D341Med (cell line): ENCODE measurements at regions not wholly inside any gene's neighbourhood (a gene's known extent, or its start where the extent isn't known, plus 50 kb on each side); places are given as distances from the start of the nearest gene placed in this dataset.
"Not testable (repeated sequence)": the region's sequence is repeated elsewhere in the genome, so short reads cannot be mapped to it uniquely, and the experiment has no call there.

Experiments used
- DNase-seq: peaks from one replicate; pipeline ENCODE4 v3.0.0; 2012; ENCODE audit warnings: low spot score

DNA sequence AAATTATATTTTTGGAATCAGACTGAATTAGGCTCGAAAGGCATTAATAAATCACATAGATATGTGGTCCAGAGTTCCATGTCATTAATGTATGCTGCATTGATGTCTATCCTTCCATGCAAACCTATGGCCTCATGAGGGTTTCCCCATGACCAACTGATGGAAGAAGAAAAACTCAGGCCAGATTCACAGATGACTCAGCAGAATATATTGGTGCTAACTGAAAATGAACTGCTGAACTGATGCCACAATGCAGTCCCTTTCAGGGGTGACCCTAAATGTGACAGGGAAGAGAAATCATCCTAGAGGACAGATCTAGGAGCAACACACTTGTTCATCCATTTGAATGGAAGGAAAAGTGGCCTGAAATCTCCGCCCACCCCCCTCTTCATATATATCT lies 110.5 kb upstream of the KCND3 start:
- DNase-seq = no peak

DNA sequence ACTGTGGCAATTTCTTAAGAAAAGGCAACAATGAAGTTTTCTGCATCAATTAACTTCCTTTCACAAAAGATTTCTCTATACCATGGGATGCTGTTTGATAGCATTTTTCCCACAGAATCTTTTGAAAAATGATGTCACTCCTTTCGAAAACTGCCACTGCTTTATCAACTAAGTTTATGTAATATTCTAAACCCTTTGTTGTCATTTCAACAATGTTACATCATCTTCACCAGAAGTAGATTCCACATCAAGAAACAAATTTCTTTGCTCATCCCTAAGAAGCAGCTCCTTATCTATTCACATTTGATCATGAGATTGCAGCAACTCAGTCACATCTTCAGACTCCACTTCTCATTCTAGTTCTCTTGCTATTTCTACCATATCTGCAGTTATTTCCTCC lies 116.1 kb upstream of the KCND3 start:
- DNase-seq = no peak

DNA sequence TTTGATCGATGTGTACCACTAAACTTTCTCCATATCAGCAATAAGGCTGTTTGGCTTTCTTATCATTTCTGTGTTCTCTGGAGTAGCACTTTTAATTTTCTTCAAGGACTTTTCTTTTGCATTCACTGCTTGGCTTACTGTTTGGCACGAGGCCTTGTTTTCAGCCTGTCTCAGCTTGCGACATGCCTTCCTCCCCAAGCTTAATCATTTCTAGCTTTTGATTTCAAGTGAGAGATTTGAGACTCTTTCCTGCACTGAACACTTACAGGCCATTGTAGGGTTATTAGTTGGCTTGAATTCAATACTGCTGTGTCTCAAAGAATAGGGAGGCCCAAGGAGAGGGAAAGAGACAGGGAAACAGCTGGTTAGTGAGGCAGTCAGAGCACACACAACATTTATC lies 120.6 kb upstream of the KCND3 start:
- DNase-seq = no peak

DNA sequence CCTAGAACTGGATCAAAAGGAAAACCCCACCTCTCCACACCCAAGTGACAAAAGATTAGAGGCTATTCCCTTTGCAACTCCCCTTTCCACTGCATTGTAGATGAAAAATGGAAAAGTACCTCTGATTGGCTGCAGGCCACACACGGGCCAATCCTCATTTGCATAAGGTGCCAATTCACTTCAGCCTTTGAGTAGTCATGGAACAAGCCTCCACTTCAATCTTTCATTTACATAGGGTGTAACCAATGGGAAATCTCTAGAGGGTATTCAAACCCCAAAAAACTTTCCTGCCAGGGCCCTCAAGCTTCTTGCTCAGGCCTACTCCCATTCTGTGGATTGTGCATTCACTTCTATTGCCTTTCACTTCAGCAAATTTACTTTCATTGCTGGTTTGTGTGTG lies 122.3 kb upstream of the KCND3 start:
- DNase-seq = no peak

DNA sequence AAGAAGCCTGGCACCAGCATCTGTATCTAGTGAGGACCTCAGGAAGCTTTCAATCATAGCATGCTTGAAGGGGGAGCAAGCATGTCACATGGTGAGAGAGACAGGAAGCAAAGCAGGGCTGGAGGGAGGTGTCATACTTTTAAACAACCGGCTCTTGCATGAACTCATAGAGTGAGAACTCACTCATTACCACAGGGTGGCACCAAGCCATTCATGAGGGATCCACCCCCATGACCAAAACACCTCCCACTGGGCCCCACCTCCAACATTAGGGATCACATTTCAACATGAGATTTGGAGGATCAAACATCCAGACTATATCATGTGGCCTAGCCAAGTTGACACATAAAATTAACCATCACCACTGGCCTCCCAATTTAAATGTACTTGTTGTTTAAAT lies 125.1 kb upstream of the KCND3 start:
- DNase-seq = no peak

DNA sequence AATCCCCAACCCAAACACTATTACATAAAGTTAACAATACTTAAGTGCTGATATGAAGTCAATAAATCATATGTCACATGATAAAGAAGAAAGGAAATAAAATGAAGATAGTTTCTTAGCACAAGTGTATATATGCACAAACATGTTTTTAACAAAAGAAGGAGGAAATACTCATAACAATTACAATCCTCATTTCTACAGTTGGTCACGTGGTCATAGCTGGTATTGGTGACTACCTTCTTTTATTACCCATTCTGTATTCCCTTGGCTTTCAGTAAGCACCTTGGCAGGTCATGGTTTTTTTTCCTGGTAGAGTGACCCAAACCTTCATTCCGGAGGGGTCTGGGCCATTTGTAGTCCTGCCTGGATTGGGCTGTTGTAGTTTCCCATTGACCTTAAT lies 137.1 kb upstream of the KCND3 start:
- no peak for DNase-seq

DNA sequence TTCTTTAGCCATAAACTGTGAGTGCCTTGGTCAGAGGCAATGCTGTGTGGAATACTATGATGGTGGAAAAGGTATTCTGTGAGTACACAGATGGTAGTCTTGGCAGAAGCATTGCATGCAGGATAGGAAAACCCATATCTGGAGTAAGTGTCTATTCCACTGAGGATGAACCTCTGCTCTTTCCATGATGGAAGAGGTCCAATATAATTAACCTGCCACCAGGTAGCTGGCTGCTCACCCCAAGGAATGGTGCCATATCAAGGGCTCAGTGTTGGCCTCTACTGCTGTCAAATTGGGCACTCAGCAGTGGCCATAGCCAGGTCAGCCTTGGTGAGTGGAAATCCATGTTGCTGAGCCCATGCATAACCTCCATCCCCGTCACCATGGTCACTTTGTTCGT lies 138.1 kb upstream of the KCND3 start:
- not testable (repeated sequence) for DNase-seq

DNA sequence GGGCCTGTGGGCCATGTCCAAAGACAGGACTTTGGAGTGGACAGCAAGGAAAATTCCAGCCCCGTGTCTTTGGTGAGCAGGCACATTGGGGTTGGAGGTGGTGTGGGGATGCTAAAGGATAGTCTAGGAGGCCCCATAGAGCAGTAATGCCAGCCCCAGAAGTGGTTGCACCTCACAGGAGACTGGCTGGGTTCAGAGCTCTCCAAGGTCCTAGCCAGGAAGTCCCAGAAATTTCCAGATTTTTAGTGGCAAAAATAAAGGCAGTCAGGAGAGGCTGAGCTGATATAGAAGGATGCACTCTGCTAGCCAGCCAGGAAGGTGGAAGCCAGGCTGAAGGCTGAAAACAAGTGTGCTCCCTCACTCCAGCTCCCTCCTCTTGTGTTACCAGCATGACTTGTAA lies 144.0 kb upstream of the KCND3 start:
- DNase-seq = no peak

DNA sequence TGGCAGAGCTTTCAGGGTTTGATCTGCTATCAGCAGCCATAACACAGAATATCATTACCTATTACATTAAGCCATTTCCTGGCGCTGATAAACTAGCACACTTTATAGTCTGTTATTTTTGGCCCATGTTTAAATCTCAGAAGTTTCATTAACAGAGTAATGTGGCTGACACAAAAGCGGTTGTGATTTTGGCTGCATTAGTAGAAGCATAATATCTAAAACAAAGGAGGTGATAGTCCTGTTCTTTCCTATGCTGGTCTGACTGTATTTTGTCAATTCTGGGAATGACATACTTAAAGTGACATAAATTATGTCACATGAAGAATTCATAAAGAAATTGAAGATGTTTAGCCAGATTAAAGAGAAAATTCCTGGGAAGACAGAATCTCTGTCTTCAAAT lies 151.3 kb upstream of the KCND3 start:
- DNase-seq = no peak

DNA sequence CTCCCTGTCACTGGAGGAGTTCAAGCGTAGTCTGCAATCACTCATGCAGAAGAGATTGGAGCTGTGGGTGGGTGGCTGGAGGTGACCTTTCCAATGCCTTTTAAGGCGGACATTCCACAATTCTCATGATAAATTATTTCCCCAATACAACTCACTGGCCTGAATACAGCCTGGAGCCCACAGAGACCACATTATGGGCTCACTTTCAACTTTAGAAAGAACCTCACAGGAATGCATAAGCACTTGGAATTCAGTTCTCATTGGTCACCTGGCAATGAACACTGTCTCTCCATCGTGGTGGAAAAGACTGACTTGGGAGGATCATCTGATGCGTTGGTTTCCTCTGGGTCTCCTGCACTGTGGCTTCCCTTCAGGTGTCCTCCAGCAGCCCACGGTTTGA lies 151.8 kb upstream of the KCND3 start:
- DNase-seq = no peak

DNA sequence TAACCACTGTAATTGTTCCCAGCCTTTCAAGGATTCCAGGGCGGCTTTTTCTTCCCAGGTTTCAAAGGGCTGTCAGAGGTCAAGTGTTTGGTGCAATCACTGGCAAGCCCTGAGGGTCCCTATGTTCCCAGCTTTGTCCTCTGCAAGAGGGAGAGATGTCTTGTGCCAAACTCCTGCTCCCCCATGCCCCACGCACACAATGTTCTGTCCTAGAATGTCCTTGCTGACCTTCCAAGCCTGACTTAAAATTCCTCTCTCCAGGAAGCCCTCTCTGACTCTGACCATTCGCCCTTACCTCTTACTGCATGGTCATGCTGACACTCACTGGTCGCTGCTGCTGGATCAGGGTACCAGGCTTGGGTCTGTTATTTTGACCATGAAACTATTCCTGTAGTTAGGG lies 152.5 kb upstream of the KCND3 start:
- DNase-seq = no peak

DNA sequence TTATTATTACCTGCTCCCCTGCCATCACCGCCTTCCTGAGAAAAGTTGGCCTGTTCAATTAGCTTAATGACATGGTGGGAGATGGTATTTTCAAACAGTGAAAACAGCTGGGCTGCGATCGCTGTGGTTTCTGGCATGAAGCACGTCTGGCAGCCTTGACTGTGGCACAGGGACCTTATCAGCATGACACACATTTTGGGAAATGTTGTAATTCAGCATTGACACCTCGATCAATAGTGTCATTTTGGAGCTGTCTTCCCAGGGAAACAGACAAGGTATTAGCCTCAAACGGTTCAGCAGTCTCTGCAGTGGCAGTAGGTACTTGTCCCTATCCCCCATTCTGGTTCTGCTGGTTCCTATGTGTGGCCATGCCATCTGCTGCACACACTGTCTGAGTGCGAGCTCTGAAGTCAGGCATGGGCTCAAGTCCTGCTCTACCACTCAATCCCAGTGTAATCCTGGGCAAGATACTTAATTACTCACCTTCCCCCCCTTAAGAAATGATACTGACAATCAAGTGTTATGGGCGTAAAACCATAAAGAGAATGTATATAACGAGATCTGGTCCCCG lies 154.5 kb upstream of the KCND3 start:
- DNase-seq = no peak

DNA sequence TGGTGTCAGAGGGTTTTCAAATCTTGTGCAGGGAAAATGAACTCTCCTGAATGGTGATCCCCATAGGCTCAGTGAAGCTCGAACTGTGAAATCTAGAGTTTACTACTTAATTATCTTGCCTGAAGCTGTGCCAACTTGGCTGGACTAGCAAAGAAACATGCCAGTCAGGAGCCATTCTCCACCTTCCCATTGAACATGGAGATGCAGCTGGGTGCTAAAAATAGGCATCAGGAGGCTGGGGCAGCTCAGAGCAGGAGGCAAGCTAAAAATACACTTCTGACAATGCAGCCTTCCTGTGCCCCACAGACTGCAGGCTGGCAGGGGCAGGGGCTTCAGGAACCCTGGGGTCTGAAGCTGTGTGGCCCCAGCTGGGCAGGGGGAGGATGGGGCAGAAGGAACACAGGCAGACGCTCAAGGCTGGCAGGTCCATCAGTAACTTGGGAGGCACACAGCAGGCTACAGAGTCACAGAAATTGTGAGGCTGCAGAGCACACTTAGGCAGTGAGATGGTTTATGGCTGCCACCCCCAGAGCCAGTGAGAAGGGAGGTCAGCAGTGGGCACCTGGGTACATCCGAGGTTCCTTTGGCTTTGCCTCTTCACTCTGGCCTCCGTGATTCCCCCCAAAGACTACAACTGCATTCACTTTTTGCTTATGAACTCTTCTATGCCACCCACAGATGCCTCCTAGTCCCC lies 155.4 kb upstream of the KCND3 start:
- DNase-seq = no peak

DNA sequence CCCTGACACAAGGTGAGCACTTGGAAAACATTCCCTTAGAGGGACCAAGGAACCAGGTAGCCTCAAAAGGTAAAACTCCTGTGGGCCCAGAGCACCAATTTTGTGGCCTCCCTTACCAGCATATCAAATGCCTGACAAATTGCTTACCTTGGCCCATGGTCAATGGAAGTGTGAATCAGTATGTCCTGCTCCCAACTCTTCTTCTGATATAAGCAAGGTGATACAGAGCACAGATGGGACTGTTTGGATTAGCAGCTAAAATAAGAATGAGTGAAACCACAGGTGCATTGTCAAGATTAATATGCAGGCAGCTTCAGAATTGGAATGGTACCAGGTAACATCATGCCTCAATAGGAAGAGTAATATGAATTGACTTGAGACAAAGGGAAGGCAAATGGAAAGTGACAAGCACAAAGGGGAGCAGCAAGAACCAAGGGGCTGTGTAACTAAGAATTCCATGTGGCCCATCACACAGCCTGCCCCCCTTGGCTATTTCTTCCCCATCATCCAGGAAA lies 156.8 kb upstream of the KCND3 start:
- DNase-seq = no peak

DNA sequence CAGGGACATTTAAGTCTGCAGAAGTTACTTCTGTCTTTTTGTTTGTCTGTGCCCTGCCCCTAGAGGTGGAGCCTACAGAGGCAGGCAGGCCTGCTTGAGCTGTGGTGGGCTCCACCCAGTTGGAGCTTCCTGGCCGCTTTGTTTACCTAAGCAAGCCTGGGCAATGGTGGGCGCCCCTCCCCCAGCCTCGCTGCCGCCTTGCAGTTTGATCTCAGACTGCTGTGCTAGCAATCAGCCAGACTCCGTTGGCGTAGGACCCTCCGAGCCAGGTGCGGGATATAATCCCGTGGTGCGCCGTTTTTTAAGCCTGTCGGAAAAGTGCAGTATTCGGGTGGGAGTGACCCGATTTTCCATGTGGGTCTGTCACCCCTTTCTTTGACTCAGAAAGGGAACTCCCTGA lies 170.7 kb upstream of the KCND3 start:
- not testable (repeated sequence) for DNase-seq

DNA sequence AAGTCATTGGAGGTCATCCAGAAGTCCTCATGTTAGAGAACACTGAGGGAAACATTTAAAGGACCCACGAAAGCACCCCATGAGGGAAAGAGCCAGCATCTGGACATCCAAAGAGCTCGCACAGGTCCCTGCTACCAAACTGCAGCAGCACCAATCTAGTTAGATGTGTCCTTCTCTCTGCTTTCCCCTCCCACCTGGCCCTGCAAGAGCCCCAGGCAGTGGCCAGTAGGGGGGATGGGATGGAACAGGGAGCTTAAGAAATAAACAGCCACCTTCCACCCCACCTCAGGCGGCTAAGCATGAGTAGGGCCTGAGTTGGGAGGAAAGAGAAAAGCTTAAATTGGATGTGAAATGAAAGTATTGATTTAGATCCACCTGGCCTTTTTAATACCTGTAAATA lies 175.9 kb upstream of the KCND3 start:
- no peak for DNase-seq

DNA sequence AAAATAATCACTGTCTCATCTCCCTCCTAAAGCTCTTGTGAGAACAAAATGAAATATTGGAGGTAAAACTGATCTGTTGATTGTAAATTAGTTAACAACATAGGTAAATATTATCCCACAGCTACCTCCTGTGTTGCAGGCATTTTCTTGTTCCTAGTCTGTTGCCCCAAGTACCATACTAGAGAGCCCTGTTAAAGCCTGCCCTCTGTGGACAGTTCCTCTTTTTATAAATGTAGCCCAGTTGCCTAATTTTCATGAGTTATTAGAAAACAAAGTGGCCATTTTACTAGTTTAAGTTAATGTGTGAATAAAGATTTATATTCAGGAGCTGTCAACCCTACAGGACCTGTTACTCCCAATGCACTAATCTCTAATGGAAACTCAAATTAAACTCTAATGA lies 180.0 kb upstream of the KCND3 start:
- DNase-seq = no peak

DNA sequence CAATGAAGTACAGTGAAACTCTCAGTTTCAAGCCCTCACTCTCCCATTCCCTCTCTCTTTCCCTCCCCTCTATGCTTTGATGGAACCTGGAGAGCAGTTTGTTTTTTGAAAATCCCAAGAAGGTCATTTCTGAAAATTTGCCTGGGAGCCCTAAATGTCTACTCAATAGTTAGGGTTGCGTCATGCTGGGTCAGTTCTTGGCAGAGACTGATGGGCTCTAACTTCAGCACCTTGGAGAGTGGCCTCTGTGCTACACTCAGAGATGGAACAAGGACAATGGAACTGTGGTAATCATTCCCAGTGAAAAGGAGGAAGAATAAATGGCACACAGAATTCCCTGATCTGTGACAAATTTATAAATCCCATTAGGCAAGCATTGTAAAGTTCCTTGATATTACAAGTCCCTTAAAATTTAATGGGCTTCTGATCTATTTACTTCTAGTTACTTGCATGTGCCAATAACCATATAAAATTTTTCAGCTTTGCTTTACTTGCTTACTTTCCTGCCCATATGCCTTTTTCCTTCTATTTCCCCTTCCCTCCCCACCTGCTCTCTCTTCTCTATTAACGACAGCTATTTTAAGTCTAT lies 182.9 kb upstream of the KCND3 start:
- no peak for DNase-seq

DNA sequence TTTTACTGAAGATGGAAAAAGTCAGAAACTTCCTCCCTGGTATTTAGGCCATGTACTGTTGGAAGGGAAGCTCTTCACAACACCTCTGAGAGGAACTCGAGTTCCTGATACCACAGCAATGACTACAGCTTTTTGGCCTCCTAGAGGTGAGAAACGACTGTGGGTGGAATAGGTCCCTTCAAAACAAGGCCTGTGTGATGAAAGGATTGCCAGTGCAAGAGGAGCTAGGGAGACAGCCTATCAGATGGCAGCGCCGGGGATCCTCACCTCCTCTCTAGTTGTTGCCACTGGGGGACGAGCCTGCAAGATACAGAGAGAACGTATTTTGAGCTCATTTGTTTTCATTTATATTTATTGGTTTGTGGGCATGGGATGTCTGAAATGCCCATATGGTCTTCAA lies 187.8 kb upstream of the KCND3 start:
- DNase-seq = no peak

DNA sequence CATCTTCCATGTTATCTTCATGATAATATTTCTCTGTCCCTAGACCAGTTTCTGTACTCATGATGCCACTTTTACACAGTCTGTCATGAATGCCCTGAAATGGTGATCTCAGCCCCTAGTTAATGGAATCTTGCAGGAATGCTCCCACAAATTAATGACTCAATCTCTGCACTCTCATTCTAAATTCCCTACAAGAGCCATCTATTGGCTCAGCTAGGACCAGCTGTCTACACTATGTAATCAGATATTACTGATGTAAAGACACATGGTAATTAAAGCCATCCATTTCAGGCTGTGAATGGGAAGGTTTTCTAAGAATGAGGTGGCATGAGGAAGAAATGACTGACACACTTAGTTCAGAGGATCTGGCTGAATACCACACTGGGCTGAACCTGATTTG lies 199.1 kb upstream of the KCND3 start:
- DNase-seq = no peak

DNA sequence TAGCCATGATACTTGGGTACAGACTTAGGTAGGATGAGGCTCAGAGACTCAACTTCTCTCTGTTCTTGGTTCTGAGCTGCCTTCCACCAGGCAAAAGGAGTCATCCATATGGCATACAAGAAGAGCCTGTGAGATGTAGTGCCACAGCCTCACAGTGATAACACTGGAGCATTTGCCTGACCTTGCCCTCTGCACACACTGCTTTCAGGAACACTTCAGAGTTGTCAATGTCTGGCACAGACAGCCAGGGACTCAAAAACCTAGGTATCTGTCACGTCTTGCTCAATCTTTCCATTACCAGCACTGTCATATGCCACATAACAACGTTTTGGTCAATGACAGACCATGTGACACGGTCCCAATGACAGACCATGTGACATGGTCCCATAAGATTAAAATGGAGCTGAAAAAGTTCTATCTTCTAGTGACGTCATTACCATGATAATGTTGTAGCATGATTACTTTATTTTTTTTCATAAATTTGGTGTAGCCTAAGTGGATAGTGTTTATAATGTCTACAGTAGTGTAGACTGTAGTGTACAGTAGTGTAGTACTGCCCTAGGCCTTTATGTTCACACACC lies 199.9 kb upstream of the CTTNBP2NL start:
- DNase-seq = no peak

DNA sequence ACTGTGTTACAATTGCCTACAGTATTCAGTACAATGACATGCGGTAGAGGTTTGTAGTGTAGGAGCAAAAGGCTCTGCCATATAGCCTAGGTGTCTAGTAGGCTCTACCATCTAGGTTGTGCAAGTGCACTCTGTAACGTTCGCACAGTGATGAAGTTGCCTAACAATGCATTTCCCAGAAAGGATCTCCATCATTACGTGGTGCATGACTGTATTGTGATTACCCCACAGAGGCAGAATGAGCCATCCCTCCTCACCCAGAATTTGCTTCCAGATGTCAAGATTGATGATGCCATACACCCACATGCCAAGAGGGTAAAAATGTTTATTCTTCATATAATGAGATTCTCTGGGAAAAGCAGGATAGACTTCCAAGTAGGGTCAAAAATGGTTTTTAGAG lies 199.3 kb upstream of the CTTNBP2NL start:
- DNase-seq = no peak

DNA sequence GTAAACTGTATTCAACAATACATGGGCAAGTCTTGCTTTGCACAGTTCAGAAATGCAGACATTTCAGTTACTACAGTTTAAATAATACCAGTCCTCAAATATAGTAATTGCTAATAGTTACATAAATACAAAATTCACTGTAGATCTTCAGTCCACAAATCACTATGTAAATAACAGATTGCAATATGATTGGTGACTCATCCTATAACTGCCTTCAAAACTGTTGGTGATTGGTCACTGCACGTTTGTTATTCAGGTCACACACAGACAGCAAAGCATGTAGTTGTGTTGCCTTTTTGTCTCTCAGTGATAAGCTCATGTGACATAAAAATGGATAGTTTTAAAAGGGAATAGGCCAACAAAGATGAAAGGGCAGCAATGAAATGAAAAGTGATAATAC lies 186.5 kb upstream of the CTTNBP2NL start:
- DNase-seq = no peak

DNA sequence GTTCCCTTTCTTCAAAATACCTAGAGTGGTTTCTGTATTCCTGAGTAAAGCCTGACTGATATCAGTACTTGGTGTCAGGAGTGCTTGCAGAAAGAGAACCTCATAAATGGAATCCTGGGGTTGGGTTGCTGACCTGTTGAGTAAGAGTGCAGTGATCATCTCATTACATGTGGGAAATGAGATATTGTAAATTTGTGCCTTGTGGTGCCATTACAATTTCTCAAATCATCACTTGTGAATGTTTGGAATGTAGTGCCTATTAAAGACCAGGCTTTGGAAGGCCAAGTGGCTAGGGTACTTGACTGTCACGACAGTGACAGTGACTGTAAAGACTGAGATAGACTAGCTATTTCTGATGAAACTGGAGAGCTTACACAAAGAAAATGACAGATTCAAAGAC lies 176.7 kb upstream of the CTTNBP2NL start:
- DNase-seq = no peak
